ENCODE measurements at regions not wholly inside any gene's neighbourhood (a gene's known extent, or its start where the extent isn't known, plus 50 kb on each side); places are given as distances from the start of the nearest gene placed in this dataset.

GRCh38 chr6:91613481-91613880, 1026.6 kb upstream of the MAP3K7 start:
- H3K27ac ChIP-seq = no peak overlapping the region
- H3K4me1 ChIP-seq (ENCODE audit: insufficient read depth) = no peaks in the 10 kb centered on the region
- no peak overlapping the region for H3K4me3 ChIP-seq
- no peaks in the 10 kb centered on the region for H3K27me3 ChIP-seq
- H3K9me2 ChIP-seq (replicated peaks; ENCODE audit: insufficient read depth) = no peaks in the 10 kb centered on the region
- no peak for DNase-seq (ENCODE audit: low spot score)
- no peaks in the 10 kb centered on the region for H3K79me2 ChIP-seq
- no peak for TF ChIP-seq EZH2phosphoT487 (IDR thresholded peaks at IDR 0.05; ENCODE audit: low read depth, severe bottlenecking, unreplicated experiment)
- TF ChIP-seq CTCF (IDR thresholded peaks at IDR 0.05; ENCODE audit: poor library complexity) = no peak
- no peak for TF ChIP-seq EZH2 (IDR thresholded peaks at IDR 0.05; ENCODE audit: borderline replicate concordance)
- no peak overlapping the region for H3K4me2 ChIP-seq
- H4K20me1 ChIP-seq (ENCODE audit: insufficient read depth, poor library complexity, severe bottlenecking) = no peaks in the 10 kb centered on the region
- H3K36me3 ChIP-seq (replicated peaks; ENCODE audit: insufficient read depth, low read depth) = no peaks in the 10 kb centered on the region
- H3K9me3 ChIP-seq (ENCODE audit: low read depth) = no peaks in the 10 kb centered on the region
- H2AFZ ChIP-seq = no peak overlapping the region

GRCh38 chr6:91611190-91611589, 1024.3 kb upstream of the MAP3K7 start:
- no peaks in the 10 kb centered on the region for H3K27me3 ChIP-seq
- TF ChIP-seq EZH2phosphoT487 (IDR thresholded peaks at IDR 0.05; ENCODE audit: low read depth, severe bottlenecking, unreplicated experiment) = no peak
- no peak for TF ChIP-seq EZH2 (IDR thresholded peaks at IDR 0.05; ENCODE audit: borderline replicate concordance)
- TF ChIP-seq CTCF (IDR thresholded peaks at IDR 0.05; ENCODE audit: poor library complexity) = no peak
- no peak for DNase-seq (ENCODE audit: low spot score)
- H3K4me3 ChIP-seq = no peak overlapping the region
- H2AFZ ChIP-seq = no peak overlapping the region
- H3K79me2 ChIP-seq = no peaks in the 10 kb centered on the region
- no peaks in the 10 kb centered on the region for H3K36me3 ChIP-seq (replicated peaks; ENCODE audit: insufficient read depth, low read depth)
- H3K4me1 ChIP-seq (ENCODE audit: insufficient read depth) = no peaks in the 10 kb centered on the region
- no peaks in the 10 kb centered on the region for H3K9me2 ChIP-seq (replicated peaks; ENCODE audit: insufficient read depth)
- H3K9me3 ChIP-seq (ENCODE audit: low read depth) = no peaks in the 10 kb centered on the region
- no peak overlapping the region for H3K4me2 ChIP-seq
- no peak overlapping the region for H3K27ac ChIP-seq
- whole genome bisulfite sequencing (ENCODE audit: low lambda C conversion rate, missing lambda C conversion rate) = 94% methylated on average over 7 of the region's 7 CpGs
- H4K20me1 ChIP-seq (ENCODE audit: insufficient read depth, poor library complexity, severe bottlenecking) = no peaks in the 10 kb centered on the region

- no peaks in the 10 kb centered on the region for H3K4me1 ChIP-seq (ENCODE audit: insufficient read depth)
- no peaks in the 10 kb centered on the region for H3K9me2 ChIP-seq (replicated peaks; ENCODE audit: insufficient read depth)
- no peaks in the 10 kb centered on the region for H3K36me3 ChIP-seq (replicated peaks; ENCODE audit: insufficient read depth, low read depth)
- DNase-seq (ENCODE audit: low spot score) = no peak
- no peak overlapping the region for H3K27ac ChIP-seq
- H3K79me2 ChIP-seq = no peaks in the 10 kb centered on the region
- 80% methylated on average over 1 of the region's 1 CpG for WGBS (ENCODE audit: low lambda C conversion rate, missing lambda C conversion rate)
- no peak overlapping the region for H3K4me2 ChIP-seq
- H3K27me3 ChIP-seq = no peaks in the 10 kb centered on the region
- TF ChIP-seq CTCF (IDR thresholded peaks at IDR 0.05; ENCODE audit: poor library complexity) (no peak), EZH2 (IDR thresholded peaks at IDR 0.05; ENCODE audit: borderline replicate concordance) (no peak), EZH2phosphoT487 (IDR thresholded peaks at IDR 0.05; ENCODE audit: low read depth, severe bottlenecking, unreplicated experiment) (no peak)
- no peak overlapping the region for H2AFZ ChIP-seq
- H3K4me3 ChIP-seq = no peak overlapping the region
- H4K20me1 ChIP-seq (ENCODE audit: insufficient read depth, poor library complexity, severe bottlenecking) = no peaks in the 10 kb centered on the region
- no peaks in the 10 kb centered on the region for H3K9me3 ChIP-seq (ENCODE audit: low read depth)
Observed at GRCh38 chr6:91608428-91608827, 1021.6 kb upstream of the MAP3K7 start.

All from hepatocyte (in vitro differentiated cells).